HG03571 (cell line): ENCODE measurements at regions not wholly inside any gene's neighbourhood (a gene's known extent, or its start where the extent isn't known, plus 50 kb on each side); places are given as distances from the start of the nearest gene placed in this dataset.

Experiments
- ATAC-seq: cut with Tn5 transposase; IDR thresholded peaks from one replicate; pipeline ENCODE4 v1.9.1; 2021; ENCODE audit not compliant: unreplicated experiment

DNA sequence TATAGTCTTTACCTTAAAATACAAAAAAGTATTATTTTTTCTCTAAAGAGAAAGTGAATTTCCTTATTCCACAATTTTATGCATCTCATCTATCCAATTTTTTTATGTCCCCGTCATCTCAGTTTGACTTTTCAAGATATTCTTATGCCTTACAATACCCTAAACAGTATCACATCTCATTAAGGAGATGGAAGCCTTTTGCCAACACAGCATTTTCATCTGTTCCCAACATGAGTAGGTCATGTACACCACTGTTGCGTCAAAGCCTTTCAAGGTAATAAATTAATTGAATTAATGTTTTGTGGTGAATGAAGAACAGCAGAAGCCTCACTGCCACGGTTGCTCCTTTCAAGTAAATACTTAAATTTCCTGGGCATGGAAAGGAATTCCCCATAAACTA is 299.4 kb downstream of the EPHA4 start:
- no peak for ATAC-seq

DNA sequence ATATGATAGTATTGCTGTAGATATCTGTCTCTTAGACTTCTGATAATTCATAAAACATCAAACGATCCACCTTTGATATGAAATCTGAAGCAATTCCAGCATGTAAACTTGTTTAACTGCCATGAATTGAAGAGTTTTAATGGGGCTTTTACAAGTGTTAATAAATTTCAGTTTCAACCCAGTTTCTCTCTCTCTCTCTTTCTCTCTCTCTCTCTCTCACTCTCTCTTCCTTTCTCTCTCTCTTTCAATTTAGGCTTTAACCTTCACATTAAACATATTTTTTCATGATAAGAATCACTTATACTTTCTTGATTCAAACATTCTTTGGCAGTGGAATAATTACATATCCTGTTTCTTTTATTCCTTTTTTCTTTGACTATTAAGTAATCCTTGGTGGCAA is 296.1 kb downstream of the EPHA4 start:
- no peak for ATAC-seq

DNA sequence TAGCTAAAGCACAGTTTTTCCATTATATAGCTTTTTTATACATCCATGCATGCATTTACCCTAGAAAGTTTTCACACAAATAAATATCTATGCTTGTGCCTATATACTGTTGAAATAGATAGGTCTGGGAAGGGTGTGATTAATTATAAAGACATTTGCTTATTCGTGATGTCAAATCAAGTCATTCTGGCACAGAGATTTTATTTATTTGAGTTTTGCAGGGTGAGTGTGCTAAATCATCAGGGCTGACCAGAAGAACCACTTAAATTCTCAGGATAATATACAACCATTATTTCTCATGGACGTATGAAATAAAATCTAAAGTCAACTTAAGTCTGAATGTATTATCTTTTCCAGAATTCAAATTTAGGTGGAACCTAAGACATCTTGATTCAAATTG is 295.5 kb downstream of the EPHA4 start:
- no peak for ATAC-seq

DNA sequence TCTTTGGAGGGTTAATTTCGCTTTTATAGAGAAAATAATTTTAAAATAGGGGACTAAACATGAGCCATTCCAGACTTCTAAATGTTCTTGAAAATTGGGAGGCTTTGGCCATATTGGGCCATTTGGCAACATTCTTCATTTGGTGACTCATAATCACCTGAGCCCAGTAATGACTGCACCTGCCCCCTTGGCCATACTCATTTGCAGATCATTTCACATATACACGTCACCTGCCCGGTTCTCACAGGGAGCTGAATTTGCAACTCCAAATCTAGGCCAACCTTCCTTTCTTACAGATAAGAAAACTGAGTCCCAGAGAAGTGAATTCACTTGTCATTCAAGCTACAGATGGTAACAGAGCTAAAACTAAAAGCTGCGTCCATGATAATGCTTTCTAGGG is 289.7 kb downstream of the EPHA4 start:
- ATAC-seq: no peak

DNA sequence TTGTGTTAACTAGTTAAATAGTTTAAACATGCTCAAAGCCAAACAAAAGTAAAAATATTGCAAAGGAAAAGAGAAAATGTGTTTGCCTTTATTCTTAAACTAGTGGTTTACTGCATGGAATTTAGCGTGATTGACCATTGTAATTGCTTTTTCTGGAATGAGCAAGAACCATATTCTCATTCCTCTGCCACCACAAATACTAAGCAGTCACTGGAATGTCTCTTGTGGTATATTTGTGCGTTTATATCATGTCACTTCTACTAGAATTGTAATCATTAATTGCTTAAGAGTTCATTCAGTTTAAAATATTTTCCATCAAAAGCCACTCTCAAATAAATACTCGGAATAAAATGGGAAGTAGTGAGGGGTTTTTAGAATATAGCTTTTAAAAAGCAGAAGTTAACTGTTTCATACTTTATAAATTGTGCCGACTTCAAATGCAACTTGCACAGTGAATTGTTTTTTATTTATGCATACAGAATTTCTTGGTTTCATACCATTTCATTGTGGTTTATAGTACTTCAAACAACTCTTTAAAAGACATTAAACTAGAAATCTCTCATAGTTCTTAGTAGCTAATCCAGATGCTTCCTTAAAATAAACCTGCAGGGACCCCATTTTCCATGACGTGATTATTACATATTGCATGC is 288.1 kb downstream of the EPHA4 start:
- ATAC-seq: no peak

DNA sequence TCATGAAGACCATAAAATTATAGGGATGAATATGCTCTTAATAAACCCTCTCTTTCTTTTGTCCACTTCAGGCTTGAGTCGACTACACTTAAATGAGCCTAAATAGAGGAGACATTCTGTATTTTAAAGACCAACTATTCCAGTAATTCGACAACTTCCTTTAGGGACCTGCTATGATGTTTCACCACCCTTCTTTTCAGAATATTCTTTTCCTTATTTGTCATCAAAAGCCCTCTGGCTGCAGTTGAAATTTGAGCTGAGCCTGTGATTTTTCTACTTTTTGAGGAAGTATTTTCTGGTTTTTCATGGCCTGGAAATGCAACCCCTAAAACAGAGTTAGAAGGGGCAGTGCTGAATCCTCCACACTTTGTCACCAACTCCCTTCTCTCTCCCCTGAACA is 287.0 kb downstream of the EPHA4 start:
- ATAC-seq: no peak

DNA sequence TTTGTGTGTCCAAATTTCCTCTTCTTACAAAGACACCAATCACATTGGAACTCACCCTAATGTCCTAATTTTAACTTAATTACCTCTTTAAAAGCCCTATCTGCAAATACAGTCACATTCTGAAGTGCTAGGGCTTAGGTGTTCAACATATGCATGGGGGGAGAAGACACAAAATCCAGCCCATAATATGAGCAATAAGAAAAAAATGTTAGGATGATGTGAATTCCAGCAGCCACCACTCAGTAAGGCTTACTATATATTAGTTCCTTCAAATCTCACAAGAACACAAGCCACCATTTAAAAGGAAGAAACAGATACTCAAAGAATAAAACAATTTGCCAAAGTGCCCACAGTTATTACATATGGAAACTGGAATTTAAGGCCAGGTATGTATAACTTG is 285.7 kb downstream of the EPHA4 start:
- no peak for ATAC-seq

DNA sequence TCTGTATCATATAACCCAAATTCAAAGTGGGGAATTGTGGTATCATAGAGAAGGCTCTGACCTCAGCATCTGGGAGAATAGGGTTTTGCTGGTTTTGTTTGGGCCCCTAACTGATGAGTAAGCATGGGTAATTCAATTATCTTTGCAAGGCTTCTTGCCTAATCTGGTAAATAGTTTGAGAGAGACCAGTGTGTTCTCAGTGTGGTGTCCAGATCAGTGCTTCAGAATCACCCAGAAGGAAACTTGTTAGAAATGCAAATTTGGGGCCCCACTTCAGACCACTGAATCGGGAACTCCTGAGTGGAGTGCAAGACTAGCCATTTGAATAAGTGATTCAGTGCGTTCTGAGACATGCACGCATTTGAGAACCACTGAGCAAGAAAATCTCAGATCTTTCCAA is 282.7 kb downstream of the EPHA4 start:
- ATAC-seq: no peak

DNA sequence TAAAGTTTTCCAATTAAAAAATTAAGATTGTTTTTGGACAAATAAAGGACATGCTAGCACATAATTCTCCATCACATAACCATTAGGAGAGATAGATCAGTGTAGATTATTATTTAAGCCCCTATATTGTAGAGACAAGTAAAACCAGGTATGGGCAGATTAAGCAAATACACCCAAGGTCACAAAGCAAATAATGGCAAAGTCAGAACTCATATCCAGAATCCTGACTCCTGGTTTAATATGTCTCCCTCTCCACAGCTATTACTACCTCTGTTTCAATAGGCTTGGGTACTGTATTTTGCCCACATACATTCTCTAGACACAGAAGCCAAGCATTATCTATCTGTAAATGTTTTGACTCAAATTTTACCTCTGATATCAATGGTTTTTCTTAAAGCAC is 282.3 kb downstream of the EPHA4 start:
- no peak for ATAC-seq

DNA sequence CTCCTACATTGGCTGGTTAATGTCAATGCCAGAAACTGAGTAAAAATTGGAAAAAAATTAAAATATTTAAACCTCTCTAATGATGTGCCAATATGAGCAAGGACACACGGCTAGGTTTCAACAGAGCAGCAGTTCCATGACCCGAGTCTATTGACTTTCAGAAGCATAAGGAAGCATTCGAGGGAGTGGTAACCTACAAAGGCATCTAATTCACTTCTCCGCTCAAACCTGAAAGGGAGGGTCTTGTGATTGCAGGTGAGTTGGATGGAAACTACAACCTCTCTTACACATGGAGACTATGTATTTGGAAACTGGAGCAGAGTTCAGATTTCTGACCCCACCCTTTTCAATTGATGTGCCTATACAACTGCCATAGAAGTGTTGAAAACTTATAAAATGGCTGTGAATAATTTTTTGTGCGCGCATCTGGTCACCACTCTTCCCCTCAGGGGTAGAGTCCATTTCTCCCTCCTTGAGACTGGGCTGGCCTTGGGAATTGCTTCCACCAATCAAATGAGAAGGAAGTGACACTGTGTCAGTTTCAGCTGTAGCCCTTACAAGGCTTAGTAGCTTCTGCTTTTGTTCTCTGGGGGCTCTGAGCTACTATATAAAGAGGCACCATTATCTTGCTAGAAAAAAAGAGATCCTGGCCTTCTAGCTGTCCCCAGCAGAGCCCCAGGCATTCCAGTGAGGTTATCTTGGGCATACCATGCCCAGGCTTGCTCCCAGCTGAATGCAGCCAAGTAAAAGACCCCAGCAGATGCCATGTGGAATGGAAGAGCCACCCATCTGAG is 278.0 kb downstream of the EPHA4 start:
- ATAC-seq: no peak

DNA sequence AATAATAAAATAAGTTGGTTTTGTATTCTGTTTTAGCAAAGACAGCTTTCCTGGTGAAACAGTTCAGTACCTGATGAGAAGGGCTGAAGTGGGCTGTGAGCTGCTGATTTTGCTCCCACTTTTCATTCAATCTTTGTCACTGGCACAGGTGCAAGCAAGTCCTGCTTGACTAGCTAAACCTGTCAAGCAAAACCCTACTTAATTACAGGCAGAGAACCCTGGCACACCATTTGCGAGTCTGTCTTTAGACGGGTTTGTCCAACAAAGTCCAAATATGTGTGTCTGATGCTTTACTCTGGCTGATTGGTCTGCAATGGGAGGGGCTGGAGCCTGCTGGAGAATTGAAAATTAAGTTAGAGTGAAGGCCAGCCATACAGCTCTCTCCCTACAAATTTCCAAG is 267.2 kb downstream of the EPHA4 start:
- ATAC-seq: no peak

DNA sequence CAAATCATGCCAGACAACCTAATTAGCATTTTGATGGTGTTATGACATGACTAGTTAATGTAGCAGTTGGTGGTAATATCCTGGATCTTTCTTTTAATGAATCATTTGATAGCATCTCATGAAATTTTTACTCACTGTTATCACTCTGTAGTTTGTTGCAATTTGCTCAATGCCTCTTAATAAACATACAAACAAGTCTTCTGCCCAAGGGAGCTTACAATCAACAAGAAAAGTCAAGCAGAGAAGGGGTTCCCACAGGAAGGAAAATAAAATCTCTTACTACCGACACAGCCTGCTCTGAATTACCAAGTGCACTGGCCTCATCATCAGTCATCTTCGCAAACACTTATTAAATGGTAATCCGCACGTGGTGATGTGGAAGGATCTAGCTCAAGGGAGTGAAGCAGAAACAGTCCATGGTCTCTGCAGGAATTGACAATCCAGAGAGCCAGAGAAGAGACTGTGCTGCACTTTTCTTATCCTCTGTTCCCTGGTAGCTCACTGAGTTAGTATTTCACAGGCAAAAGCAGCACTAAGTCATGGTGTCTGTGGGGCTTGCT is 263.5 kb downstream of the EPHA4 start:
- no peak for ATAC-seq

DNA sequence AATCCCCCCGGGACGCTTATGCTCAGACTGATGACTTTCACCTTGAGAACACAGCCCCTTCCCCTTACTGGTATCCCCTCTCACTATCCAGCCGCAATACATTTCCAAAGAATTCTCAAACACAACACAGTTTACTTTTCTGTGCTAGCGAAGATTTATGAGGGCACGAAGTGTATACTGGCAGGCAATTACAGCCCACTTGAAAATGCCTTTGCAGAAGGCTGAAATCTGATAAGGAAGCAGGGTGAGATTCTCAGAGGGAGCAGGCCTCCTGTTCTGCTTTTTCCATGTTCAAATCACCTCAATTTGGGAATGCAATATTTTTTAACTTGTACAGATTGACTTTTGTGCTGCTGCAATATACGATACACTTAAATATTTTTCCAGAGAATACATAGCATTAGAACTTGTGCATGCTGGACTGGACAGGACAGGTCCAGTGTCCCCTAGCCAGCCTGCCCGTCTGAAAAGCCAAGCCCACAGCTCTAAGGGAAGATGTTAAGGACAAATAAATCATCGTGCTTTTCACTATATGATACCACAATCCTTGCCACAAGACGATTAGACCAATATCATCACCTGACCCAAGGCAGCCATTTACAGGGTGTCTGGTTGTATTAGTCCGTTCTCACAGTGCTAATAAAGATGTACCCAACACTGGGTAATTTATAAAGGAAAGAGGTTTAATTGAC is 262.1 kb downstream of the EPHA4 start:
- ATAC-seq: no peak

DNA sequence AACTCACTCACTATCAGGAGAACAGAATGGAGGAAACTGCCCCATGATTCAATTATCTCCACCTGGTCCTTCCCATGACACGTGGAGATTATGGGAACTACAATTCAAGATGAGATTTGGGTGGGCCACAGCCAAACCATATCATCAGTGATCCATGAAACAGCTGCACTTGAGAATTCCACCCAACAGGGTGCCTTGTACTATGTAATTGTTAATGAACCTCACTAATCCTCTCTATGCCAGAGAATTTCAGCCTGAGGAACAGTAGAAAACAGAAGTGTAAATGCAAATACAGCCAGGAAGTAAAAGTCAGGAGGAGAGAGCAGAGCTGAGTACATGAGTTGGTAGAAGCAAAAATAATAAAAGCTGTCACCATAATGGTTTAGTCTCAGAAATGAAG is 261.4 kb downstream of the EPHA4 start:
- ATAC-seq: no peak

DNA sequence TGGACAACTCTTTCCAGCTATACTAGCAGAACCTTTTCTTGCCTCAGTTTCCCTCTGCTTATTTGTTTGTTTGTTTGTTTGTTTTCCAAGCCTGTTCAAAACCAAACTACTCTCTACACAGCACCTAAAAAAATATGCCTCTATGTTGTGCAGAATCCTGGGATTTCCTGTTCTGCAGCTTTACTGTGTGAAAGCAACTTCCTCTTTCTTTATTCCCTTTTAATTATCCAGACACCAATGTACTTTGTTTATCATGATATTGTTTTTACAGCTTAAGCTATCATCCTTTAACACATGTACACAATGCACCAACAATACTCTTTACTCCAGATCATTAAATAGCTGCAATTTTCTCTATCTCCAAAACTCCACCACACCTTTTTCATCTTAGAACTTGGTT is 259.5 kb downstream of the EPHA4 start:
- ATAC-seq: no peak

DNA sequence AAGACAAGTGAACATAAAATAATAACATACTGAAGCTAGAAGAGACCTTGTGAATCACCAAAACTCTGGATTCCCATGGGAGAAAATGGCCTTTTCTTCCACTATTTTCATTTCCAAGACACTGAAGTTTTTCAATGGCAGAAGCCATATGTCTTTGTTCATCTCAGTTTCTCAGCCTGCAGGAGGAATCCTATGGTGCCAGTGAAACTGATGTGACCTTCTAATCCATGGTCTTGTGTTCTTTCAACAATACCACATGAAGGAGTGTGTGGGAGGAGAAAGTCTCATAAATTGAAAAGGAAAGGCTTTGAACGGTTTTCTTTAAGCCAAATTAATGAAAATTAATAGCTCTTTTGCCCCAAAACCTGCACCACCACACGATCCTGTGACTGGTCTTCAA is 257.3 kb downstream of the EPHA4 start:
- no peak for ATAC-seq

DNA sequence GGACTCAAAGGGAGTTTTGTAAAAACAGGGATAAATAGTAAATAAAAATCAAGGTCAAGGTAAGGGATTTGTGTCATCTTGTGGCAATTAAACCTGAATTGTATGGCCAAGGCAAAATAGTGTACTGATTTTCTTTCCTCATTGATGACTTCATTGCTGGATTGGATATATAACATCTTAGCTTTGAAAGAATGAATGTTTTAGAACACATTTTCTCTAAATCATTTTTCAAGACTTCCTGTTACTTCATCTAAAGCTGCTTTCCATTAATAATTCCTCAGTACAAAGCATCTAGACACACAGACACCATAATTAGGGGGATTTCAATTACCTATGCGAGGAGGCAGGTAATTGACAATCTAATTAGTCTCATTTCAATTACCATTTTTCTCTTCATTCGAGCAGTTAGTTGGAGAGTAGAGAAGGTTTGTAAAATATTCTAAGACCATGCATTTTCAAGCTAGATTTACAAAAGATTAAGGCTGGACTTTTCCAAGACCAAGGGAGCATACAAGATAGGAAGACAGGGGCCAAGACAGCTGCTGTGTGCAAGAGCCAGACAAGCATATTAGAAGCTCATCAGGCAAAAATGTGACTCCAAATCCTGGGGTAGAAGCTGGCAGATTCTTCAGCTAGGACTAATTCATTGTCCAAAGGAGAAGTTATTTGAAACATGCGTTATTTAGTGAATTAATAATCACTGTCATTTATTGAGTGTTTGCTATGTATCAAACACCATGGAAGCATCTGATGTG is 253.6 kb downstream of the EPHA4 start:
- ATAC-seq: no peak

DNA sequence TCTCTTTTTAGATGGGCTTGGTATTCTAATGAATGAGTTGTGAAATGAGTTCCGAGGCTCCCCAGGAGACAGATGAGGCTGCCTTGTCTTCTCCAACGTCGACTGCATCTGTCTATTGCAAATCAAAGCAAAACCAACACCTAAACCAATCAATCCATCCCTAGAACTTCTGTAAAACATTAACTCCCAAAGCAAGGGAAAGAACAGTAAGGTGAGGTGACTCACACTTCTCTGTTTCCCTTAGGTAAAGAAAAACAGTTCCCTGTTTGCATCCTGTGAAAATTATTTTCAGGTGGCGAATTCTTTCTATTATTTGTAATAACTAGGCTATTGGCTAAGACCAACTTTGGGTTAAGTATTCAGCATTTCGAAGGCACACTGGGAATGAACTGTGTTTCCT is 249.4 kb downstream of the EPHA4 start:
- no peak for ATAC-seq

DNA sequence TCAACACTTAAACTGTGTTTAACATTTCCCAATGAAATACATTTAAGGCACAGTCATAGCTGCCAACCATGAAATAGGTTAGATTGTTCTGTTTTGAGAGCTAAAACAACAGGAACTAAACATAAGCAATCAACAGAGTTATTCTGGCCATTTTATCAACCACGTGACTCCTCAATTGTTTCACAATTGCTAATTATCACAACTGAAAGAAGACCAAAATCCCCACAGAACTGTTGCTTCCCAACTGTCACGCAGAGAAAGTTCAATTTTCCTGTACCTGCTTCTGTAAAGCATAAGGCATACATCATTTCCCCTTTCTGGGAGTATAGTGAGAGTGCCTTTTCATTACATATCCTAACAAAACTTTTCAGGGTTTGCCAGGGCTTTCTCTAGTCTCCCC is 248.6 kb downstream of the EPHA4 start:
- no peak for ATAC-seq

DNA sequence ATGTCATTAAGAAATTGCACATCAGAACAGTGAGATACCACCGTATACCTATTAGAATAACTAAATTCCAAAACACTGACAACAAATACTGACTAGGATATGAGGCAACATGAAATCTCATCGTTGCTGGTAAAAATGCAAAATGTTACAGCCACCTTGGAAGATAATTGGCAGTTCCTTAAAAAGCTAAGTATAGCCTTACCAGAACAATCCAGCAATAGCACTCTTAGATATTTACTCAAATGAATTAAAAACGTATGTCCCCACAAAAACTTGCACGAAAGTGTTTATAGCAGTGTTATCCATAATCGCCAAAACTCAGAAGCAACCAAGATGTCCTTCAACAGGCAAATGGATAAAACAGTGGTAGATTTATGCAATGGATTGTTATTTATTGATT is 241.7 kb downstream of the EPHA4 start:
- no peak for ATAC-seq

DNA sequence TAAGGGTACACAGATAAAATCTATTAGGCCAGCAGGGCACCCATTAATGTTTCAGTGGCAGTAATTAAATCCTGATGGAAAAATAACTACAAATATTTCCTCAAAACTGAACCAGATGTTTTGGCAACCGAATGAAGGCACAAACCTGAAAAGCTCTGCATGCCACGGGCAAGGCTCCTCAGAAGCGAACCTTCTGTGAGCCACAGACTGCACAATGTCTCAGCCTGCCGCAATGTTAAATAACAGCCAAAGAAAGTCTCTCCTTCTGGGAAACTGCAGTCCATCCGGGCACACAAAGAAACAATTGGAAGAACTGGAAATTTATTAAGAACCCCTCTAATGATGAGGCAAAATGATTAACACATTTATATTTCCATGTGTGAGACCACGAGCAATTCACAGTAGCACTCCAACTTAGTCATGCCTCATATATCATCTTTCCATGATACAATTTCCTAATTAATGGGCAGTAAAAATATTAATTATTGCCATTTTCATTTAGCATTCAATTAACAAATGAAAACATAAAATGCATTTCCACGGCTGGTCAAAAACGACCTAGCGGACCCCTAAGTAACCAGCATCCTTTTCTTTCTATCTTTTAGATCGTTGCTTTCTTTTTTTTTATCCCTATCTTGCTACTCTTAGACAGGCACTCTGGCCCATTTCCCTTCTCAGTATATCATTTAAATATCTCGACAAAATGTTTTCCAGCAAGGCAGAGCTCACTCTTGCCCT is 237.5 kb downstream of the EPHA4 start:
- ATAC-seq: no peak
